Body of pancreas (tissue), 4 donors: ENCODE measurements at regions not wholly inside any gene's neighbourhood (a gene's known extent, or its start where the extent isn't known, plus 50 kb on each side); places are given as distances from the start of the nearest gene placed in this dataset.

Source experiments
- CTCF ChIP-seq, 7 experiments: fragments of 450-650 bp in 4 of 7; fragments of 200-600 bp in 3 of 7; sonication (generic) in 3 of 7; IDR thresholded peaks; one replicate each; pipeline ENCODE4 v1.5.1; 2016 to 2019; ENCODE audit warnings: antibody characterized with exemption in 7 of 7
- POLR2A ChIP-seq, 3 donors: fragments of 450-650 bp; IDR thresholded peaks; one replicate each; pipeline ENCODE4 v1.6.1; 2016; ENCODE audit warnings: antibody characterized with exemption in 3 of 3, mild to moderate bottlenecking in 2 of 3

DNA sequence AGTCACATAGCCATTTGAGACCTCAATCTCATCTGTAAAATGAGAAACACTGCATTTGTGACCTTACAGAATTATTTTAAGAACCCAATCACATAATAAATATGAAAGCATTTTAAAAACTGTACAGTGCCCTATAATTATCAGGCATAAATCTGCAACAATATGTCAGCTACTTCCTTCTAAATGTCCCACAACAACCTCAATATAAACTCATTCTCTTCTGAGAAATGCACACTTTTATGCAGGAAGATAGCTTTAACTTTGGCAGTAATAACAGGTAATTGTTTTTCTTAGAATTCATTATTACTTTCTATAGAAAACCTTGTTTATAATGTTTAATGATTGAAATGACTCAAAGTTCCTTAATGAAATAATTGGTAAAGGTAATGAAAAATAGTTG lies 400.7 kb upstream of the AGTR1 start:
- TF ChIP-seq CTCF (IDR thresholded peaks at IDR 0.05) (no peak), POLR2A (IDR thresholded peaks at IDR 0.05) (no peak)
